DMS153 treated with DMSO at 0.1 percent for 48 hours (cell line): ENCODE measurements at regions not wholly inside any gene's neighbourhood (a gene's known extent, or its start where the extent isn't known, plus 50 kb on each side); places are given as distances from the start of the nearest gene placed in this dataset.
"Not testable (repeated sequence)": the region's sequence is repeated elsewhere in the genome, so short reads cannot be mapped to it uniquely, and the experiment has no call there.

Experiments
- DNase-seq: peaks from one replicate; lab custom pipeline; 2025; ENCODE audit not compliant: unreplicated experiment; lab: John Stamatoyannopoulos, UW

DNA sequence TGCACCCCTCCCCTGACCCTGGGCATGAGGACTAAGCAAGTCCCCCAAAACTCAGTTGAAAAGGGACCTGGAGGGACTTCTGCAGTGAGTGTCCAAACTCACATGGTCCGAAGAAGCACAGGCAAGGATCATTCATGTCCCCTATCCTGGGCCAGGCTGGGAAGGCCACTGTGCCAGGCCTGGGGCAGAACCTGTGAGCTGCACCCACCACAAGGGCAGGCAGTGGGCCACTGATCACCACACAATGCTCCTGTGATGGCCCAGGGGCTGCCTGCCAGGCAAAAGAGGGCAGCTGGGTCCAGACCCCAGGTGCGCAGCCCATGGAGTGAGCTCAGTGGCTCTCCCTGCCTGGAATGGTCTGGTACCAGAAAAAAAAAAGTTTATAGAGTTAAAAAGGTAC lies 295.4 kb downstream of the CCDC74A start:
- DNase-seq = not testable (repeated sequence)

DNA sequence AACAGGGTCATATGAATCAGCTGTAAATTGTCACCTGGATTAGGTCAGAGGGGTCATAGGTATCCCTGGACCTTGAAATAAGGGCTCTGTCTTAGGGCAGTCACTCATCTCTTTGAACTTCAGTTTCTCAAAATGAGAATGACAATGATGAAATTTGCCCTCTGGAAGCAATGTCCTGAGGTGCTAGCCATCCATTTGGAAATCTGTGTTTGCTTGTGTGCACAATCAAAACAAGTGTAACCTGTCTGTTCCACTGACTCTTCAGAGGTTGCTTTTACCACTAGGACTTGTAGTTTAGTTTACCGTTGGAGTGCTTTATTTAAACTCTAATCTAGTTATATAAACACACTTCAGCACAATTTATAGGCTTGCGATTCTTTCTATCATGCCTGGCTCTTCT lies 297.3 kb downstream of the CCDC74A start:
- not testable (repeated sequence) for DNase-seq

DNA sequence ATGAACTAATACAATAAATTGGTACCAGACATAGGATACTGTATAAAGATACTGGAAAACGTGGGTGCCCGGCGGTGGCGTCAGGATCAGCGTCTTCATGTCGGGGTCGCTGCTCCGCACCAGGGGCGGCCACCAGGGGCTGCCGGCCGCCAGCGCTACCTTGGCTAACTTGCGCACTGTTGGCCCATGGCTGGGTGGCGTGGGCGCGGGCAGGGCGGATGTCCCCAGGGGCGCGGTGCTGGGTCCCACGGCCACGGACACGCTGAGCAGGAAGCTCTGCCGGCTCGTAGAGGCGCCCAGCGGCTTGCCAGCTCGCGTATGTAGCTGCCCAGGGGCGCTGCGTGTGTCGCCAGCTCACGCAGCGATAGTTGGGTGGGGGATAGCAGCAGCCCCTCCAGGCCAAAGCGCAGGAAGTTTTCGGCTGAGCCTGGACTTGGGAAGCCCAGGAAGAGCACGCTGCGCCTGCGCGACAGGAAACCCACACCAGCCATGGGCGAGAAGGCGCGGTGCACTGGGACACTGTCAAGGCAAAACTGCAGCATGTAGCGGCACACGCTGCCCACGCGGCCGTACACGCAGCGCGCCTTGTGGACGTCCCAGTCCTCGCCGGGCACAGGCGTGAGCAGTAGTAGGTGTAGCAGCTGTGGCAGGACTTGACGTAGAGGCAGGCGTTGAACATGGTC lies 299.9 kb downstream of the CCDC74A start:
- no peak for DNase-seq

DNA sequence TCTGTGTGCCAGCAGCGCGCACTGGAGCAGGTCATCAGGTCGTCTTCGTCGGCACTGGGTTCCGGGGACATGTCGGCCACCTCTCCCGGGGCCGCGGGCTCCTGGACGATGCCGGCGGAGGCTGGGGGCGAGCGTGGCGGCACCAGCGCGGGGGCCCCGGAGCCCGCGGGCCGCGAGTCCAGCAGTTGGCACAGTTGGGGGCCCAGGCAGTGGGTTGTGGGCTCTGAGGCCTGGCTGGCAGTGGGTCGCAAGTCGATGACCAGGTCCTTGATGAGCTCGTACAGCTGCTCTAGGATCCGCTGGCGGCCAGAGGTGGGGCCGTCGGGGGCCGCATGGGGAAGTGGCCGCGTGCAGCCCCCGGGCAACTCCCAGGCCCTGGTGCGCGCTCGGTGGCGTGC lies 300.5 kb downstream of the CCDC74A start:
- no peak for DNase-seq

DNA sequence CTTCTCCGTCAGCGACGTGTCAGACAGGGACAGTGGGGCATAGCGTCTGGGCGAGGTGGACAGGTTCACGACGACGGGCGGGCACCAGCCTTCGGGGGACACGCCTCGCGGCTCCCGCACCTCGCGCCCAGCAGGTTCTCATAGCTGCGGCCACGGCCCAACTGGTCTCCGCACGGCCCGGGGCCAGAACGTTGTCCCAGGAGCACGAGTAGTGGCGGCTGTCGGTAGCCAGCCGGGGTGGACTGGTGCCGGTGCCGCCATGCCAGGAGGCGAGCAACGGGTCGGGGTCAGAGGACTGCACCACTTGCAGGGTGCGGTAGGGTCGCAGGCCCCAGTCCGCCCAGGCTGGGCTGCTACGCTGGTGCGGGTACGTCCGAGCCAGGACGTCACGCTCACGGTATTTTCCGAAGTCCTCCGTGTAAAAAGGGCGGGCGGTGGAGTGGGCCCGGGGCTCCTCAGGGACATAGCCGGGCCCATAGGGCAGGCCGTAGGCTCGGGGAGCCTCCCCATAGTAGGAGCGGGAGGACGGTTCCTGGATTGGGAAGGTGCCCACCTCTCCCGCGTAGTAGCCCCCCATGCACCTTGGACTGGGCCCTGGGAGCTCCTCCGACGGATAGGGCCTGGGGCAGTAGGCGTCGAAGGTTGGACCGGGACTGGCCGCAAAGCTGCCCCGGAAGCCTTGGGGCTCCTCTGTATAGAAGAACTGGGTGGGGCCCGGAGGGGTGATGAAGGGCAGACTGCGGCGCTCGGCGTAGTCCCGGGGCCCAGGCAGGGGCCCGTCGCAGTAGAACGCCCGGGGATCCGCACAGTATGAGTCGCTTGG lies 301.2 kb downstream of the CCDC74A start:
- not testable (repeated sequence) for DNase-seq

DNA sequence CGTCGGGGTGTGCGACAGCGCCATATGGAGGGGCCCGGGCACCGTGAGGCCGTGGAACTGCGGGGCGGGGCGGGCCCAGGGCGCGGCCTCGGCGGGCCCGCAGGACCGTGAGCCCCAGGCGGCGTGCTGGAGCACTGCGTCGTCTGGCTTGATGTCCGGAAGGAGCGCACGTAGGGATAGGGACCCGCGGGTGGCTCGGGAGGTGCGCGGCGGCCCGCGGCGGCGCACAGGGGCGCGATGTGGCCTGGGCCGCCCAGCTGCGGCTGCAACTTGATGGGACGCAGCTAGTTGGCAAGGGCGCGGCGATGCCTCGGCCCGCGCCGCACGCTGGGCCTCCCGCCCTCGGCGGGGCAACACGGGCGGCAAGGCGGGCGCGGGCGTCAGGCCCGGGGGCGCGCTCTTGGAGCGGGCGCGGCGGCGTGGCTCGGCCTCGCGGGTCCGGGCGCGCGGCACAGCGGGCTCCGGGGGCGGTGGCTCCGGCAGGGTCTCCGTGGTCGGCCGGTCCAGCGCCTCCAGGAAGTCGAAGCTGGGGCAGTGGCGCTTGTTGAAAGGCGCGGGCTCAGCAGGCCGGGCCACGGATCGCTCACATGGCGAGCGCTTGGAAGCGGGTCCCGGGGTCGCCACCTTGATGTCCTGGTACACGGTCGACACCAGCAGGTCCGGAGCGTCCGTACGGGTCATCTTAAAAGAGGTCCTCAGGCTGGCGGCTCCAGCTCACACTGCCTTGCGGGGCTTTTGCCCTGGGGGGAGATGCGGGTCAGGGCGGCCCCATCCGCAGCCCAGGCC lies 302.0 kb downstream of the CCDC74A start:
- DNase-seq = not testable (repeated sequence)

DNA sequence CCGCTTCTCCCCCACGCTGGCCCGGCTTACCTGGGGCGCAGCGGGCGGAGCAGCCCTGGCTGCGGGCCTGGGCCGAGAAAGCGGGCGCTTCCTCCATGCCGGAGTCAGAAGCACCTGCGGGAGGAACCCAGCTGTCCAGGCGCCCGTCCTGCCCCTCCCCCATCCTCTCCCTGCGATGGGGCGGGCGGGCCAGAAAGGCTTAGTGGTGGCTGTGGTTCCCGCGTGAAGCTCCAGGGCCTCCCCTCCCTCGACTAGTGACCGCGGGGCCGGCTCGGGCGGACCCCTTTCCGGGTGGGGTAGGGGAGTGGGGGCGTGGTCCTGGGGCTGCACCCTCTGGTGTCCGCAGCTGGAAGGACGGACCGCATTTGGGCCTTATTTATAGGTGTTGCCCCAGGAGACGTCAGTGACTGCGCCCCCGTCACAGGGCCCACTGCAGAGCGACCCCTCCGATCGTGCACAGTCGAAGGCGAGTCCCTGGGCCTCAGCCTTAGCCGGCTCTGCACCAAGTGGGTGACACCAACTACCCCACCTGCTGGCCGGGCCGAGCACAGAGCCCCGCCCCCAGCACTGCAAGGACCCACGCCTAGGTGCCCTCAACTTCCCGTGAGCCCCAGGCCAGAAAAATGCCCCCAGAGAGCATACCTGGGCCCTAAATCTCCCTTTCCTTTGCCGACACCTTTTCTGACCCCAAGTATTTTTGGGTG lies 302.7 kb downstream of the CCDC74A start:
- DNase-seq = not testable (repeated sequence)

DNA sequence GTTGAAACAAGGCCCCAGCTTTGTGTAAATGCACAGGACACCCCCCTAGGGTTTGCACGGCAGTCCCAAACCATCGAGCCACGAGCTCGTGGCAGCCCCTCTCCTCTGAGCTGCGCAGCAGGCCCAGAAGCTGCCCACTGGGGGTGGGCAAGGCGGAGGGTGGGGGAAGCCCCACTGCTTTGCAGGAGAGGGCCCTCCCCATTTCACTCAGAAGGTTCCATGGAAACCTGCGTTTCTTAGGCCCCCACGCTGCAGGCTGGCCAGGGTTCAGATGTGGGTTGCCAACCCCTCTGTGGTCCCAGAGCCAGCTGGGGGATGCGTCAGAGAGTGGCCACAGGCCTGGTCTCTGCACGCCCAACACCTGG lies 303.2 kb downstream of the CCDC74A start:
- DNase-seq = not testable (repeated sequence)

DNA sequence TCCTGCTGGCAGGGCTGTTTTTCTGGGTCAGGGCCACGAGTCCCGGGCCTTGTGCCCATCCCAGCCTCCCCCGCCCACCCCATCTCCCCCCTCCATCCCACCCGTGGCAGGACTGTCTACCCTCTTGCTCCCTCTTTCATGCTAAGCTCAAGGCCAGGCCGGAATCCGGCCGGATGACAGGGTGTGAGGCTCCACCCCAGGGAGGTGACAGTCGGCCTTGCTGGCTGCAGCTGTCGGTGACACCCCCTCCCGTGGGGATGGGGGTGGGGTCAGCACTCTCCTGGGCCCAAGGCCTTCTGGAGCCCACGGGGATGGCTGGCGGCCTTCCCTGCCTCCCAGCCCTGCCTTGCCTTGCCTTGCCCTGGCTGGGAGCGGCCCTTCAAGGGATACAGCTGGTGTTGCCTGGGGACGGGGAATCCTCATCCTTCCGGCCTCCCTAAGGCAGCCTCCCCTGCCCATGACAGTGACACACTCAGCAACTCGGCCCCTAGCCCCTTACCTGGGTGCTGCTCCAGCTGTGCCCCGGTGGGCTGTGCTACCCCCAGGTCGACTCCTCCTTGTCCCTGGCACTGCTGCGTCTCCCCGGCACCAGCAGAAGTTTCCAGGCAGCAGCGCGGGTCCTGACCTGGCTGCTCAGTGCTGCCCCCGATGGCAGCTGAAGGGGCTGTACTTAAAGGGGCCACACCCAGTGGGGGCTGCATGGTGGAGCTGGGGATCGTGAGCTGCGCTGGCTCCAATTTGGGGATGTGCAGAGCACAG lies 303.9 kb downstream of the CCDC74A start:
- DNase-seq = not testable (repeated sequence)

DNA sequence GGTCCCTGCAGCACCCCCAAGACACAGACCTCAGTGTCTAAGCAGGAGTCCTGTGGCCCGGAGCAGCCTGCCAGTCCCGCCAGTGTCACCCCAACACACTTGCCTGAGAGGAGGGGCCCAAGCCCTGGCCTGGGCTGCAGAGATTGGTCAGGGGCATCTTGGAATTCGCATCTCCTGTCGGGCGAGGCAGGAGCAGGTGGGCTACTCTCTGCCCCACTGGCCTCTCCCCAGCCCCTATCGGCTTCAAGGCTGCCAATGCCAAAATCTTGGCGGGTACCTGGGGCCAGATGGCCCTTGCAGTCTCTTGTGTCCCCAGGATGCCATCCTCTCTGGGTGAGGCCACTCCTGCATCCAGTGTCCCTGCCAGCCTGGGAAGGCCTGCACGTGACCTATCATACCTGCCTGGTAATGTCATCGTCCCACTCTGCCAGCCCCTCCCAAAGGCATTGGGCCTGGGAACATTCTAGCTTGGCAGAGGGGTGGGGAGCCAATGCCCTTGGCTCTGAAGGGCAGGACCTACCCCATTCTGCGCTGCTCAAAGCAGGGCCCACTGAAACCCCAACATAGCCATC lies 304.6 kb downstream of the CCDC74A start:
- not testable (repeated sequence) for DNase-seq

DNA sequence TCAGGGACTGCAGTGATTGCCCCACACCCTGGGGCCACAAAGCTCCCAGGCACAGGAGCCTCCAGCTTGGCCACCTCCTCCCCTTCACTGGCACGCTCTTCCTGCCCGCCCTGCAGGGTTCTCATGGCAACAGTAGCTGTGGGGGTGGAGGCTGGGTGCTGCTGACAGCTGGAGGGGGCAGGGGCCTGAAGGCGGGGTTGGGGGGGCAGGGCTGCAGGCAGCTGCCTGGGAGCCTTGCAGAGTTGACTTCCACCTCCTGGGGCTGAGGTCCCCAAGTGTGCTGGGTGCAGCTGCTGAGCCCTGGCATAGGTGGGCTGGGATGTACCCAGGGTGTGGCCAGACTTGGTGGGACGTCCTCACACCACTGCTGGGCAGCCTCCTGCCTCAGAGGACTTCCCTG lies 305.2 kb downstream of the CCDC74A start:
- not testable (repeated sequence) for DNase-seq

DNA sequence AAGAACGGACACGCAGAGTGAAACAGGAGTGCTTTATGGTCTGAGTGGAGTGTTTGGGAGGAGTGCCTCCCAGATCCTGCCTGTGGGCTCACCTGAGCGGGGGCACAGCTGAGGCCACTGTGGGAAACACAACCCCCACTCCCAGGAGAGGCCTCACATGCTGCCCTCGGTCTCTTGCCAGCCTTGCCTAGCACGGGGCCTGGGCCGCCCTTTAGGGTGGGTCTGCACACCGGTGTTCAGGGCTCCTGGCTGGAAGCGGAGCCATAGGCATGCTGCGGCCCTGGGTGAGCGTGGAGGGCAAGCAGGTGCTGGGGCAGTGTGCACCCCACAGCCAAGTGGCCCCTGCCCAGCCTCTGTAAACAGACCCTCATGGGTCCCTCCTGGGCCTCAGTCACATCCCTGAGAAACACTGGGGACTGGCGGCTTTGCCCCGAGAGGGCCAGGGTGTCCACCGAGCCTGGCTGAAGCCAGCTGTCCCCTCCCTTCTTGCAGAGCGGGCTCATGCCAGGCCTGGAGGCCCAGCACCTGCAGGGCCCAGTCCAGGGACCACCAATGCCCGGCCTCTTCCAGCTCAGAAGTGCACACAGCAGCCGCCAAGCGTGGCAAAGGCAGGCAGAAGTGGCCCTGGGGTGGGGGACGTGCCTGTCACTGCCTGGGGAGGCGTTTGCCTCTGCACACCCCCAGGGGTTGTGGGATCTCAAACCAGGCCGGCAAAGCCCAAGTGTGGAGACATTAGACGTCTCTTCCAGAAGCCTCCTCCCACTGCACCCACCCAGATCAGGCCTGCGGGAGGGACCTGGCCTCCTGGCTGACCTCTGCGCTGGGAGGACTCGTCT lies 305.9 kb downstream of the CCDC74A start:
- not testable (repeated sequence) for DNase-seq

DNA sequence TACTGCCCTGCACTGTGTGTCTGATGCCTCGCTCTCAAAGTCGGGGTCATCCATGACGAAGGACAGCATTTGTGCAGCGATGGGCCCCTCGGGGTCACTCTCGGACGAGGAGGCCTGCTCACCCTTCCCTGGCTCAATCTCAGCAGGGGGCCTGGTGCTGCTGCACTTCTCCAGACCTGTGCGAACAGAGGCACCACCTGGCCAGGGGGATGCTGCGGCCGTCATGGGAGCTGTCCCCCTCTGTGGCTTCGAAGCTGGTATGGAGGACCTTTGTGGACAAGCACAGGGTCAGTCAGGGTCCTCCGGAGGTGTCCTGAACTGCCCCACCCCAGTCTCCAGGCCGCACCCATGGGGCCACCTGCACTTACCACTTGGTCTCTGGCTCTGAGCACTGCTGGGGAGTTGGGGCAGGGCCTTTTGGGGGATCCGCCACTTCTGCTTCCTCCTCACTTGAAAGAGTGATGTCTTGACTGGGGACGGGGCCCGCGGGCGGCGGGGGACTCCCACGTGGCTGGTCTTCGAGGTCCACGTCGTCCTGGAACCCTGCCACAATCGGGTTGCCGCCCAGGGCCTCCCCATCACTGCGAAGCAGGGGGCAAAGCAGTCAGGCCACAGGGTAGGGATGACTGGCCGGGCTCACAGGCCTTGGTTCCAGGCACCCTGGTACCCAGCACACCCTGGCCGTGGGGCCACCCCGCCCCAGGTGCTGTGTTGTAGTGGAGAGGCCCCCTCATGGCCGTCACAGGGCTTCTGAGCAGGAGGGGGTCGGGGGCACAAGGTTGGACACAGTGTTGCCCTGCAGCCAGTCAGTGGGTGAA lies 306.7 kb downstream of the CCDC74A start:
- not testable (repeated sequence) for DNase-seq

DNA sequence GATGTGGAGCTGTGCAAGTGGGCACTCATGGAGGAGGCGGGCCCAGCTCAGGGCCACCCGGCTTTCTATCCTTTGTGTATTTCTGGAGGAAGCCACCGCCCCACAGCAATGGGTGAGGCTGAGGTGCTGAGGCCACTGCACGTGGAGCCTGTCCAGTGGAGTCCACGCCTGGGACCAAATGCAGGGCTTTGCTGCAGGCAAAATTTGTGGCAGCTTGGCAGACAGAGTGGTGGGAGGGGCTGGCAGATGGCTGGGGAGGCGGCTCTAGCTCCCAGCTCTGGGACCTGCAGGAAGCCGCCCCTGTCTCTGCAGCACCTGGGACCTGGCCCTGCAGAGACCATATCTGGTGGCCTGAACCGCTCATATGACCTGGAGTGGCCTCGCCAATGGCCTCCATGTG lies 307.3 kb downstream of the CCDC74A start:
- not testable (repeated sequence) for DNase-seq

DNA sequence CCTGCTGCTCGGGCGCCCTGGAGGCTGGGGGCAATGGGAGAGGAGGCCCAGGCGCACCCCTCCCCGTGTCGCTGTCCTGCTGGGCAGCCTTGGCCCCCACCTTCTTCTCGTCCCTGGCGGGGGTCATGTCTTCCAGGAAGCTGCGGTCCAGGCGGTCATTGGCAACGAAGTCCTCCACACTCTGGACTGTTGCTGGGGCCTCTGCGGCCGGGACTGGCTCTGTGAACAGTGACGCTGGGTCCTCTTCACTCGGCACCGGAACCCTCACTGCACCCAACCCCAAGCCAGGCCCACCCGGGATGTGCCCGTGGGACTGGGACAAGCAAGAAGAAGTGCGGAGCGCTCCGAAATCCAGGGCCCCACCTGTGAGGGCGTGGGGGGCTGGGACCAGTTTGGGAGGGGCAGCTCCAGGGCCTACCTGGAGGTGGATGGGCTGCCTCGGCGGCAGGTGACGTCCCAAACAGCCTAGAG lies 308.0 kb downstream of the CCDC74A start:
- DNase-seq = no peak

DNA sequence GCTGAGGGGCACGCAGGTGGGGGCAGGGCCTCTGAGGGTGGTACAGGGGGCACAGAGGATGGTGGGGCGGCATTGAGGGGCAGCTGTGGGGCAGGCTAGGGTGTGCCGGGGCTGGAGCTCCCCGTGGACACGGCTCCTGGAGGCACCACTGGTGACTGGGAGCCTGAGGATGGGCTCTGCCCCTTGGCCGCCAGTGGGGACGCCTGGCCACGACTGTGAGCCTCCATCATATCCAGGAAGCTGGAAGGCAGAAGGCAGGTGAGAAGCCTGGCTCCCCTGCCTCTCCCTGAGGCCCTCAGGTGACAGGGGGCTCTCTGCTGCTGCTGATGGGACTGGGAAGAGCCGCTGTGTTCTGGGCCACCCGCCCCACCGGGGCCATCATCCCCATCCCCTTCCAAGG lies 308.4 kb downstream of the CCDC74A start:
- not testable (repeated sequence) for DNase-seq

DNA sequence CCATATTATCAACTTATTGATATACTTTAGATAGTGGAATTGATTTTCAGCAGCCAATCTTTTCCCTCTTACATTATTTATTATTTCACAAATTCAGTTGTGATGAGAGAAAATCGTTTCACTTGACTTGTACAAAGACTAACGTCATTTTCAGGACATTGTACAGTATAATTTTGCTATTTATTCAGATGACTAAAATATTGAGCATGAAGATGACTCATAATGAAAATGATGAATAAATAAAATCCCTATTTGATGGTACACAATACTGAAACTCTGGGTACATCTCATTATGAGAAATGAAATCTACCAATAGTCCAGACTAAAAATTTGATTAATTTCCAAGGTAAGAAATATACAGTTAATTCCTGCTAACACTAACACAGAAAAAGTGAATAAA lies 316.4 kb downstream of the CCDC74A start:
- not testable (repeated sequence) for DNase-seq

DNA sequence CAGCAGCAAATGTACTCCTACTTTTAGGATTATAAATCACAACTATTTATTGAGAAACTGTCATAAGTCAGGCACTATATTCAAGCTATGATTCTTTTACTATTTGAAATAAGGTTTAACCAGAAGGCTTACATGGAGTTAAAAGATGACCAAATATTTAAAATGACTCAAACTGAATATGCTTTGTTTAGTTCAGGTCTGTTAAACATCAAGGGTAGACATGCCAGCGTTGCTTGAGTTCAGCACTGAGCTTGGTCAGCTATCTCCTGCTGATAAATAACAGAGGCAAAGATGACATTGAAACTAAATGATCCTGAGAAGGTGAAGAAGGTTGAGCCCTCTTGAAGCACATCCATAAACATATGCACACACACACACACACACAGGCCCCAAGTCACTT lies 305.6 kb downstream of the ANKRD30BL start:
- DNase-seq = not testable (repeated sequence)
